NOMO-1 treated with DMSO at 0.1 percent for 48 hours (cell line): ENCODE measurements at regions not wholly inside any gene's neighbourhood (a gene's known extent, or its start where the extent isn't known, plus 50 kb on each side); places are given as distances from the start of the nearest gene placed in this dataset.
"Not testable (repeated sequence)": the region's sequence is repeated elsewhere in the genome, so short reads cannot be mapped to it uniquely, and the experiment has no call there.

Experiments used
- DNase-seq: peaks from one replicate; lab custom pipeline; 2025; ENCODE audit not compliant: unreplicated experiment; lab: John Stamatoyannopoulos, UW

GRCh38 chr6:96276305-96276704 is 245.3 kb upstream of the UFL1 start:
- DNase-seq: no peak

GRCh38 chr6:96276856-96277255 is 244.8 kb upstream of the UFL1 start:
- no peak for DNase-seq

DNA sequence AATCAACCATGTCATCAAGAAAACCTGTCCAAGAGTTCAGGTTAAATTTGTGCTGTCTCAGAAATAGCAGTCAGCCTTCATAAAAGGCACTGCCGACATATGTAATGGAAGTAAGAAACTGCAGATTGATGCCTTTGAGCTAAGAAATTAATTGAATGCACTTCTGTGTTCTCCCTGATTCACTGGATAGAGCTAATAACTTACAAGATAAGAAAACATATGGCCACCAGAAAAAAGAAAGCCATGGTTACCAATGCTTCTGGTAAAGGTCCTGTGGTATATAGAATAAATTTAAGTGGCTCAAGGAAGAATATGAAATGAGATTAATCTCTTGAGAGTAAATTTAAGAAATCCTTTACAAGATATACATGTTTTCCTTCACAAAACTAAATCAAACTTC is 242.5 kb upstream of the UFL1 start:
- DNase-seq: no peak

DNA sequence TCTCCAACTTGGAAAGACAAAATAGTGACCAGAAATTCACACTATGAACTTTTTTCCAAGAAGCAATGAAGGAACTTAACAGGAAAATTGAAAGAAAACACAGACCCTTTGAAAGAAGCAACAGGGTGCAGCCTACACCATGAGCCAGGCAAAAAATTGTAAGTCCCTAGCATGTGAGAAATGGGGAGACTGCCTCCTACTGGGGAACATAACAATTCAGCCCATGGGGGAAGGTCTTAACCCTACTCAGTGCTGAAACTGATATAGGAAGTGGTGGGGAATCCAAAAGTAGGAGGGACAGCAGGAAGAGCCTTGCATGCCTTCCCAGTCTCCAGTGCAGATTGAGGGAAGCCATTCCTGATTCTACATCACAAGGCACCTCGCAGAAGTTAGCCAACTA is 235.1 kb upstream of the UFL1 start:
- no peak for DNase-seq

GRCh38 chr6:96299525-96299924 is 222.1 kb upstream of the UFL1 start:
- no peak for DNase-seq

- DNase-seq: no peak
These were observed 220.6 kb upstream of the UFL1 start for GRCh38 chr6:96301023-96301422.

GRCh38 chr6:96301781-96302180 is 219.8 kb upstream of the UFL1 start:
- DNase-seq: no peak

- no peak for DNase-seq
These were observed 218.6 kb upstream of the UFL1 start for GRCh38 chr6:96302991-96303390.

DNA sequence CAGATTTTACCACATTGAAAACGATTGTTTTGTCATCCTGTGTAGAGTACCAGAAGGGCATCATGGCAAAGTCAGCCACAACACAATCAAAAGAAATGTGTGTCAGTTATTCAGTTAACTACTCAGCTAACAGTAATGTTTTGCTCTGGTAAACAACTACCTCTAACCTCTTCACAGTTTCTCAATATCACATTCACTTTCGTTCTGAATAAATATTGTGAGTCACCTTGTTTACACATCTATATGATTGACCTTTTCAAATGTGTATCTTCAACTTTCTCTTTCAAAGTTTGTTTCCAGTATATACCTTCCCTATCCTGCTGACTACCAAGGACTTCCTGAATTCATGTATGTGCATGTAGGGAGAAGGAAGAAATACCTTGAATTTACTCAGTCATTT is 216.6 kb upstream of the UFL1 start:
- no peak for DNase-seq

DNA sequence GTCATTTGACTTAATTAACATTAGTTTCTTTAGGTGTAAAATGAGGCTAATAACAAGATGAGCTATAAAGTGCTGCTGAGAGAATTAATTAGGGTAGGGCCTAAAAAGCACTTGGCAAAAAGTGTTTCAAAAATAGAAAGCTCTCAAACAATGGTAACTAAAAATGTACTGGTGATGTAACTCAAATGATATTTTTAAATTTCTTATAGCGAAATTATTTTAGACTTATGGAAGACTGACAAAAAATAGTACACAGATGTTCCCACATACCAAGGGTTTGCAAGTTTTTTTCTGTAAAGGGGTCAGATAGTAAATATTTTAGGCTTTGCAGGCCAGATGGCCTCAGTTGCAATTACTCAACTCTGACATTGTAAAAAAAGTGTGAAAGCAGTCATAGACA is 190.7 kb upstream of the UFL1 start:
- no peak for DNase-seq

DNA sequence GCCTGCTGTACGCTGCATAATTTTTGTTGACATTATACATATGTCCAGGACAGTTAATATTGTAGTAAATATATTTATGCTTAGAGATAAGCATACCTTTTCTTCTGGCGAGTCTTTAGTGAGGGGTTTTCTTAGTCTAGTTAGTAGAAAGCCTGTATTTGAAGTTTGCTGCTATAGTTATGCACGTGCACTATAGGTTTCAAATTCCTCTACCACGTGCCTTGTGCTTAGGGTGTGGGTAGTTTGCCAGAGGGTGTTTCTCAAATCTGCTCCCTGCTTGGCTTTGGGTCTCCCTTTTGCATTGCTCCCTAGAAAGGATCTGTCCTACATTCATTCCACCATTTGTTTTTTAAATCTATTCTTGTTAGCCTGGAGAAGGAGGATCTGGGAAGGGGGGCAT is 181.4 kb upstream of the UFL1 start:
- no peak for DNase-seq

DNA sequence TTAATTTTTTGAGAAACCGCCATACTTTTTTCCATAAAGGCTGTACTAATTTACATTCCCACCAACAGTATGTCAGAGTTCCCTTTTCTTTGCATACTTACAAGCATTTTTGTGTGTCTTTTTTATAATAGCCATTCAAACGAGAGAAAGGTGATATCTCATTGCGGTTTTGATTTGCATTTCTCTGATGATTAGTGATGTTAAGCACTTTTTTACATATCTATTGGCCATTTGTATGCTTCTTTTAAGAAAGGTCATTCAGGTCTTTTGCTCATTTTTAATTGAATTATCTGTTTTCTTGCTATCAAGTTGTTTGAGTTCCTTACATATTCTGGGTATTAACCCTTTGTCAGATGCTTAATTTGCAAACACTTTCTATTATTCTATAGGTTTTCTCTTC is 176.1 kb upstream of the UFL1 start:
- no peak for DNase-seq

DNA sequence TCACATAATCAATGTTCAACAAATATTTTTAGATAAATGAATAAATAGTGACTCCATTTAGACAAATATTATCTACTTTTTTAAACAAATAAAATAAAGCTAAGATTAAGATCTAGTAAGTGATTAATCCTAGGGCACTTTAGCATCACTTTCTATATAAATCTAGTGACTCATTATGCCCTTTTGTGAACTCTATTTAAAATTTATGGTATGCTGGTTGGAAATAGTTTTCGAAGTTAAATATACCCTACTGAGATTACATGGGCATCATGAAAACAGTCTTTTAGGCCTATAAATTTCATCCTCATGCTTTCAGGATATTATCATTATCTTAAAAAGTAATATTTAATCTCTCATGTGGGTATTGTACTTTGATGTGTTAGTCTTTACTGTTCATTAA is 140.4 kb upstream of the UFL1 start:
- DNase-seq: no peak

DNA sequence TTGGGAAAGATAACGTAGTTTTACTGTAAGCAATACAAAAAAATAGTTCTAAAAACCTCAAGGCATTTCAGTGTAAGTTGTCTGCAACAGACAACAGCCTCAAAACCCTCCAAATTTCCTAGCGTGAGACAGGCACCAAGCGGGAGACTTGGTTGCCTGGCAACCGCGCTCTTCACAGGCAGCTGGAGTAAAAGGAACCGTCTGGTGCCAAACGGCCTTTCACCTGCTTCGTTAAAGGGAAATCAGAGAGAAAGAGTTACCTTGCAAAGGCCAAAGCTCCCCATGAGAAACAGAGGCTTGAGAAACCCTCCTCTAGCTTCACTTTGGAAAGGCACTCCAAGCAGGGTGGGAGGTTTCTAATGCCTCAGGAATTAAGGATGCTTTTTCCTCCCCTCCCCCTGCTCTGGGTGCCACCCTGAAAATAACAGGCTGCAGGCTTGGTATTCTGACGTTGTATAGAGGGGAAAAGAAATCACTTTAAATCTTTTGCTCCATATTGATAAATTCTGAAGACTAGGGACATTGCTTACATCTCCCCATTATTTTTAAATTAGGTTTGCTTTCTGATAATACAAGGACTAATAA is 129.7 kb upstream of the UFL1 start:
- no peak for DNase-seq

DNA sequence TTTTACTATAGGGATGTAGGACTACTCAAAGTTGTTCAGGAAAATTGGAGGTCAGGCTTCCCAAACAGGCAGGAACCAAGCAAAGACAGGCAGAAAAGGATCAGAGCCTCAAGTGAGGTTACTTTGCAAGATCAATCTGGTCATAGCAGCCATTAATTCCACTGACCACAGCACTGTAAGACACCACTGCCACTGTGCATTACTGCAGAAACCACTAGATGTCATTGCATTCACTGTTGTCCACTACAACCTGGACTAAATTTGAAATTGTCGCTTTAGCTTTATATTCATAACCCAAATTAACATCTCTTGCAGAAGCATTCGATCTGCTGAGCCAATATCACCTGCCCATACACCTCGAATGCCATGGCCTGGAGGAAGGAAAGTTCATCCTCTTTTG is 126.9 kb upstream of the UFL1 start:
- DNase-seq: no peak

DNA sequence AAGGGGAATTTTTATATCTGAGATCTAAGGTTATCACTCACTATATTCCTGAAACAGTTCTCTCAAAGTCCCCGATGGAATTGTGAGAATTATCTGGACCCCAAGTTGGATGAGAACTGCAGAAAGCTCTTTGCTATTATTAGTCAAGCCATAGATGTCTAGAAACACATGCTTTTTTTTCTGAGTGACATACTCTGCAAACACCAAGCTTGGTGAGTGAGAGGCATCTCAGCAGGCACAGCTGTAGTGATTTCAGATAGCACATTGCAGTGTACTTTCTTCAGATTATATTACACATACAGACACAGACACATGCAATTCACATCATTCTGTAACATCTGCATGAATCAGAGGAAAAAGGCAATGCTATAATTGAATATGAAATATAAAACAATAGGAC is 111.1 kb upstream of the UFL1 start:
- DNase-seq: no peak

- no peak for DNase-seq
These were observed 101.3 kb upstream of the UFL1 start for GRCh38 chr6:96420294-96420693.

GRCh38 chr6:96433950-96434349 is 87.7 kb upstream of the UFL1 start:
- DNase-seq: no peak

DNA sequence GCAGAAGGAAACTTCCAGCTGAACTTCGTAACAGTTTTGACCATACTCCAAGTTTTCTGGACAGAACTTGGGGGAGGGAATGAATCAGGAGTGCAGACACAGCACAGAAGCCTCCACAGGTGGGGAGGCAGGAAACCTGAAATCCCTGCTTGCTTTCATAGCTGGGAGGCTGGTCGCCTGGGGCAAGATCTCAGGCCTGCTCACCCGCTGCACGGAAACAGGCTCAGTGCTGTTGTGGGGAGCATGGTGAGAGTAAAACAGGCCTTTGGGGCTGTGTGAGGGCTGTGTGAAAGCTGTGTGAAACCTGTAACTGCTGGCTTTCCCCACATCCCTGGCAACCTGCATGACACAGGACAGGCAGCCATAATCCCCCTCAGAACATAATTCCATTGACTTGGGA is 85.2 kb upstream of the UFL1 start:
- DNase-seq: no peak

DNA sequence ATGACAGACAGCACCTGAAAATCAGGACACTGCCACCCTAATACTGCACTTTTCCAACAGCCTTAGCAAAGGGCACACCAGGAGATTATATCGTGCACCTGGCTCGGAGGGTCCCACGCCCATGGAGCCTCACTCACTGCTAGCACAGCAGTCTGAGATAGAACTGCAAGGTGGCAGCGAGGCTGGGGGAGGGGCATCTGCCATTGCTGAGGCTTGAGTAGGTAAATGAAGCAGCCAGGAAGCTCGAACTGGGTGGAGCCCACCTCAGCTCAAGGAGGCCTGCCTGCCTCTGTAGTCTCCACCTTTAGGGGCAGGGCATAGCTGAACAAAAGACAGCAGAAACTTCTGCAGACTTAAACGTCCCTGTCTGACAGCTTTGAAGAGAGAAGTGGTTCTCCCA is 84.4 kb upstream of the UFL1 start:
- not testable (repeated sequence) for DNase-seq

GRCh38 chr6:96450082-96450769 is 71.4 kb upstream of the UFL1 start:
- DNase-seq: no peak

DNA sequence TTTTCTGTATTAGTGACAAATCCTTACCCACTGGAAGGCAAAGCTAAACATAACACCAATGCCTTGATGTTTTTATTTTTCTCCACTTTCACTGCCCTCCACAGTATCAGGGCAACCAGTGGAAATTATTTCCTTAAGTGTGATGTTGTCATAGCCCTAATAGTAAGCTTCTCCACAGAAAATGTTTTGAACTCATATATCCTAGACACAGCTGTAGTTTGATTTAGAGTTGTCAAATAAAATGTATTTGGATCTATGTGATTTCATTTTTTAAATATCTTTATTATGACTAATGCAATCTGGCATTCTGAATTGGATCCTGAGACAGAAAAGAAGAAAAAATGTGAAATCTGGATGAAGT is 70.9 kb upstream of the UFL1 start:
- DNase-seq: no peak

GRCh38 chr6:96458771-96459170 is 62.8 kb upstream of the UFL1 start:
- DNase-seq: no peak
